Gastrocnemius medialis (tissue), 4 donors: ENCODE measurements at regions not wholly inside any gene's neighbourhood (a gene's known extent, or its start where the extent isn't known, plus 50 kb on each side); places are given as distances from the start of the nearest gene placed in this dataset.

Experiments
- ATAC-seq, 2 donors: fragments of 150-250 bp; one replicate each; pipeline ENCODE4 v1.9.1; 2016
- DNase-seq, 2 donors: peaks; one replicate each; pipeline ENCODE4 v3.0.0-alpha.2; 2019
- H3K27ac ChIP-seq, 4 donors: fragments of 200-600 bp; sonication (generic); 1 replicate in 1 of 4; 2 replicates in 3 of 4; pipeline ENCODE4 v1.5.1; 2016 to 2018; ENCODE audit warnings: mild to moderate bottlenecking in 2 of 4, moderate library complexity in 1 of 4
- H3K27me3 ChIP-seq, 3 donors: fragments of 200-600 bp; sonication (generic) in 2 of 3; 1 replicate in 1 of 3; 2 replicates in 2 of 3; pipeline versions ENCODE4 v1.5.1 to v1.6.0; 2016 to 2019; ENCODE audit warnings: mild to moderate bottlenecking in 1 of 3, moderate library complexity in 1 of 3
- H3K36me3 ChIP-seq, 2 donors: fragments of 200-600 bp; sonication (generic) in 1 of 2; one replicate each; pipeline ENCODE4 v1.5.1; 2017 to 2018
- H3K4me1 ChIP-seq, 2 donors: fragments of 200-600 bp; sonication (generic) in 1 of 2; one replicate each; pipeline ENCODE4 v1.5.1; 2016 to 2017; ENCODE audit warnings: mild to moderate bottlenecking in 2 of 2
- H3K4me3 ChIP-seq, 4 donors: fragments of 200-600 bp; sonication (generic) in 3 of 4; 1 replicate in 1 of 4; 2 replicates in 3 of 4; pipeline ENCODE4 v1.5.1; 2016 to 2019; ENCODE audit warnings: mild to moderate bottlenecking in 2 of 4
- H3K9me3 ChIP-seq, 3 donors: fragments of 200-600 bp; sonication (generic) in 2 of 3; 1 replicate in 1 of 3; 2 replicates in 2 of 3; pipeline ENCODE4 v1.5.1; 2016 to 2019
- POLR2A ChIP-seq, 2 donors: fragments of 450-650 bp; IDR thresholded peaks; one replicate each; pipeline ENCODE4 v1.6.1; 2017; ENCODE audit warnings: antibody characterized with exemption in 2 of 2, mild to moderate bottlenecking in 2 of 2, moderate library complexity in 2 of 2
- in situ Hi-C, 4 donors: fragments of 200-750 bp; cut with MboI; loops; one replicate each; pipeline versions ENCODE4 v1.15.0 to v1.8.0; 2017; ENCODE audit warnings: low sequenced_read_pairs in 4 of 4
- intact Hi-C: fragments of 100-400 bp; cut with DNase I; formaldehyde crosslinking; loops from one replicate; pipeline ENCODE4 v1.15.1; 2023; ENCODE audit warnings: low total_unique reads
- TF ChIP-seq, protein P1 (sequence below), 5 experiments: fragments of 450-650 bp in 3 of 5; fragments of 200-600 bp in 2 of 5; sonication (generic) in 2 of 5; IDR thresholded peaks in 4 of 5; conservative IDR thresholded peaks in 1 of 5; 1 replicate in 4 of 5; 2 replicates in 1 of 5; pipeline ENCODE4 v1.5.1; 2016 to 2019; ENCODE audit warnings: antibody characterized with exemption in 5 of 5, mild to moderate bottlenecking in 3 of 5, moderate library complexity in 3 of 5

DNA sequence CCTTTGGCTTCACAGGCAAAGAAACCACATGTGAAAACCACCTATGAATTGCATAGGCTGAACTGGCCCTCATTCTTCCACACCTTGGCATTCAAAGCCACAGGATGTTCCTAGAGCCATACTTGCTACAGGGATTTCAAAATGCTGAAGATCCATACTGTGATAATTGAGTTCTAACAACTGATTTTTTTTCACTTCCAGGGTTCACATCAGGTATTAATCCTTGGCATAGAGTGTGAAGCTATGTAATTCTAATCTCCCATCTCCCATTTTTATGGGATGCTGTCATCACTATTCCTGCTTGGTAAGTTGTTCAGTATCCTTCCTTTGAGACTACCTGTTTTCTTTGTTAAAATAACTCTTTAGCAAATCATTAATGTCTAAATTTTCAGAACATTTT lies 1569.2 kb upstream of the ADGRL3 start:
- no peak overlapping the region for H3K27ac ChIP-seq
- in situ Hi-C loops: no loop called here
- H3K4me3 ChIP-seq: no peak overlapping the region
- H3K4me1 ChIP-seq: no peaks in the 10 kb centered on the region
- no peaks in the 10 kb centered on the region for H3K36me3 ChIP-seq
- ATAC-seq: no peak
- H3K9me3 ChIP-seq: no peaks in the 10 kb centered on the region
- intact Hi-C loops: no loop called here
- TF ChIP-seq, protein P1, sequence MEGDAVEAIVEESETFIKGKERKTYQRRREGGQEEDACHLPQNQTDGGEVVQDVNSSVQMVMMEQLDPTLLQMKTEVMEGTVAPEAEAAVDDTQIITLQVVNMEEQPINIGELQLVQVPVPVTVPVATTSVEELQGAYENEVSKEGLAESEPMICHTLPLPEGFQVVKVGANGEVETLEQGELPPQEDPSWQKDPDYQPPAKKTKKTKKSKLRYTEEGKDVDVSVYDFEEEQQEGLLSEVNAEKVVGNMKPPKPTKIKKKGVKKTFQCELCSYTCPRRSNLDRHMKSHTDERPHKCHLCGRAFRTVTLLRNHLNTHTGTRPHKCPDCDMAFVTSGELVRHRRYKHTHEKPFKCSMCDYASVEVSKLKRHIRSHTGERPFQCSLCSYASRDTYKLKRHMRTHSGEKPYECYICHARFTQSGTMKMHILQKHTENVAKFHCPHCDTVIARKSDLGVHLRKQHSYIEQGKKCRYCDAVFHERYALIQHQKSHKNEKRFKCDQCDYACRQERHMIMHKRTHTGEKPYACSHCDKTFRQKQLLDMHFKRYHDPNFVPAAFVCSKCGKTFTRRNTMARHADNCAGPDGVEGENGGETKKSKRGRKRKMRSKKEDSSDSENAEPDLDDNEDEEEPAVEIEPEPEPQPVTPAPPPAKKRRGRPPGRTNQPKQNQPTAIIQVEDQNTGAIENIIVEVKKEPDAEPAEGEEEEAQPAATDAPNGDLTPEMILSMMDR (IDR thresholded peaks at IDR 0.05 in 4 of 5, conservative IDR thresholded peaks at IDR 0.05 in 1 of 5): no peak
- no peak for TF ChIP-seq POLR2A (IDR thresholded peaks at IDR 0.05)
- no peak for DNase-seq
- H3K27me3 ChIP-seq: no peaks in the 10 kb centered on the region

DNA sequence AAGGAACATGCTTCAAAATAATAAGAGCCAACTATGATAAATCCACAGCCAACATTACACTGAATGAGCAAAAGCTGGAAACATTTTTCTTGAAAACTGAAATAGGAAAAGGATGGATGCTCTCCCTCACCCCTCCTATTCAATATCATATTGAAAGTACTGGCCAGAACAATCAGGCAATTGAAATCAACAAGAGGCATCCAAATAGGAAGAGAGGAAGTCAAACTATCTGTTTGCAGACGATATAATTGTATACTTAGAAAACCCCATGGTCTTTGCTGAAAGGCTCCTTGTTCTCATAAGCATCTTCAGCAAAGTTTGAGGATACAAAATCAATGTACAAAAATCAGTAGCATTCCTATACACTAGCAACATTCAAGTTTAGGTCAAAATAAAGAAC lies 1562.5 kb upstream of the ADGRL3 start:
- no peak for TF ChIP-seq POLR2A (IDR thresholded peaks at IDR 0.05)
- TF ChIP-seq, protein P1 (IDR thresholded peaks at IDR 0.05 in 4 of 5, conservative IDR thresholded peaks at IDR 0.05 in 1 of 5): no peak
- ATAC-seq: no peak
- in situ Hi-C loops (no loop called here), intact Hi-C loops (no loop called here)
- Histone ChIP-seq H3K27me3 (no peaks in the 10 kb centered on the region), H3K36me3 (no peaks in the 10 kb centered on the region), H3K4me3 (no peak overlapping the region), H3K27ac (no peak overlapping the region), H3K4me1 (no peaks in the 10 kb centered on the region), H3K9me3 (no peaks in the 10 kb centered on the region)
- DNase-seq: no peak

DNA sequence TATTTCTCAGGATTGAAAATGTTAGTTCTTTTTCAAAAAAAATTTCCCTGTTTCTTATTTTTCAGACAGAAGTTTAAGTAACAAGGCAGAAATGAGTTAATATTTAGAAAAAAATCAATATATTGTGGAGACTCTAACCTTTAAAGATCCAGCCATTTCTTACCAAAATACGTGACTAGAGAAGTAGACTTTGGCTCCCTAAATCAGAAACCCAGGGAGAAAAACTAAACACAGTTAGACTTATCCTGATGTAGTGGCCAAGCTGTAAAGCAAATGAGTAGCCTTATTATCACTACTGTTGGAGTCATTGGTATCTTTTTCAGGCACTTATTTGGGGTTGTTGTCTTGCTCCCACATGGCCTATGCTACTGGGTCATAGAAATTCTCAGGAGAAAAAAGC lies 1556.4 kb upstream of the ADGRL3 start:
- no peaks in the 10 kb centered on the region for H3K4me1 ChIP-seq
- in situ Hi-C loops: no loop called here
- no peak for ATAC-seq

DNA sequence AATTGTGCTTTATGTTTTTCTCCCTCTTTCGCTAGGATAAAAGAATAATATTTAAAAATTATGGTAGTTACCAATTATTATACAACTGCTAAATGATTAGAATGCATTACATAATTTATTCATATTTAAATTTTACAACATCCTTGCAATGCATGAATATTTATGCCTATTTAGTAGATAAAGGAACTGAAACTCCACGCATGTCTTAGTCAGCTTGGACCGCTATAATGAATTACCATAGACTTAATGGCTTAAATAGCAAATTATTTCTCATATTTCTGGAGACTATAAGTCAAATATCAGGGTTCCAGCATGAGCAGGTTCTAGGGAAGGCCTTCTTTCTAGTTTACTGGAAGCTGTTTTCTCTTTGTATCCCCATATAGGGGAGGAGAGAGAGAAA lies 1555.4 kb upstream of the ADGRL3 start:
- Histone ChIP-seq H3K27me3 (no peaks in the 10 kb centered on the region), H3K36me3 (no peaks in the 10 kb centered on the region), H3K9me3 (no peaks in the 10 kb centered on the region), H3K27ac (no peak overlapping the region), H3K4me3 (no peak overlapping the region), H3K4me1 (no peaks in the 10 kb centered on the region)
- no peak for TF ChIP-seq POLR2A (IDR thresholded peaks at IDR 0.05)
- TF ChIP-seq, protein P1 (IDR thresholded peaks at IDR 0.05 in 4 of 5, conservative IDR thresholded peaks at IDR 0.05 in 1 of 5): no peak
- intact Hi-C loops: no loop called here
- ATAC-seq: no peak
- in situ Hi-C loops: no loop called here
- DNase-seq: no peak

More for the DNA sequence above, 1556.4 kb upstream of the ADGRL3 start:
- intact Hi-C loops: no loop called here
- Histone ChIP-seq H3K27me3 (no peaks in the 10 kb centered on the region), H3K4me3 (no peak overlapping the region), H3K9me3 (no peaks in the 10 kb centered on the region), H3K27ac (no peak overlapping the region), H3K36me3 (no peaks in the 10 kb centered on the region)
- DNase-seq: no peak
- no peak for TF ChIP-seq POLR2A (IDR thresholded peaks at IDR 0.05)
- TF ChIP-seq, protein P1 (IDR thresholded peaks at IDR 0.05 in 4 of 5, conservative IDR thresholded peaks at IDR 0.05 in 1 of 5): no peak

DNA sequence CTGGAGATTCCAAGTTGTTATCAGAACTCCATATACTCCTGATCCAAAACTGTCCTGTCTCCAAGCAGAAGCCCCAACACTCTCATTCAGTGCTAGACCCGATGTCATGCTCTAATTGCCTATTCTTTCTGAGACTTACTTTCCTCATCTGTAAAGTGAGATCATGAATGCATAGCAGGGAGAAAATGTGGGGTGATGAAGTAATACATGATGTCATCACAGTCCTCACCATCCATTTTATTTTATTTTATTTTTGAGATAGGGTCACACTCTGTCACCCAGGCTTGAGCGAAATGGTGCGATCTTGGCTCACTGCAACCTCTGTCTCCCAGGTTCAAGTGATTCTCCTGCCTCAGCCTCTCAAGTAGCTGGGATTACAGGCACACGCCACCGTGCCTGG lies 1554.0 kb upstream of the ADGRL3 start:
- intact Hi-C loops (no loop called here), in situ Hi-C loops (no loop called here)
- TF ChIP-seq, protein P1 (IDR thresholded peaks at IDR 0.05 in 4 of 5, conservative IDR thresholded peaks at IDR 0.05 in 1 of 5): no peak
- no peak for TF ChIP-seq POLR2A (IDR thresholded peaks at IDR 0.05)
- no peaks in the 10 kb centered on the region for H3K27me3 ChIP-seq
- H3K4me1 ChIP-seq: no peaks in the 10 kb centered on the region
- H3K4me3 ChIP-seq: no peak overlapping the region
- H3K27ac ChIP-seq: no peak overlapping the region
- H3K9me3 ChIP-seq: no peaks in the 10 kb centered on the region
- DNase-seq (no peak), ATAC-seq (no peak)
- no peaks in the 10 kb centered on the region for H3K36me3 ChIP-seq
